IMR-90 (cell line): ENCODE measurements at regions not wholly inside any gene's neighbourhood (a gene's known extent, or its start where the extent isn't known, plus 50 kb on each side); places are given as distances from the start of the nearest gene placed in this dataset.

Source experiments
- ELK1 ChIP-seq: fragments of 150-350 bp; IDR thresholded peaks from 2 replicates; pipeline ENCODE4 v1.6.1; 2016; ENCODE audit warnings: low read depth, mild to moderate bottlenecking, low read length, moderate library complexity, borderline replicate concordance
- MAZ ChIP-seq: IDR thresholded peaks from 2 replicates; pipeline ENCODE4 v1.6.1; 2012; ENCODE audit warnings: low read depth, mild to moderate bottlenecking, low read length, improper control_type of control experiment, moderate library complexity, borderline replicate concordance
- TF ChIP-seq, protein P1 (sequence below): conservative IDR thresholded peaks from 2 replicates; pipeline ENCODE4 v1.5.1; 2012; ENCODE audit warnings: mild to moderate bottlenecking, low read depth, low read length, improper control_type of control experiment

DNA sequence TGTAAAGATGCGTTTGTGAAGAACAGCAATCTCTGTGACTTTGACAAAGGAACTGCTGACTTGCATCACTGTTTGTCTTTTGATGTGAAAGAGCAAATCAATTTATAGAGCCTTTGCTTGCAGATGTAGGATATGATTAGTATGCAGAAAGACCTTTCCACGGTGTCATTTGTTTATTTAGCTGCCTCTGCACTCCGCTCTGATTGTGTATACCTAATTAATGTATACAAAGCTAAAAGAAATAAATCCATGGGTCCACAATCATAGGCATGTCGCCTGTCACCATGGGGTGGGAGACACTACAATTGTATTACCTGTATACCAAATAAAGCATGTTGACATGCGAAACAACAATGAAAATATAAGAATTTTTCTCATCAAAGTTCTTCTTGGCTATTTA lies 410.7 kb downstream of the MZT1 start:
- TF ChIP-seq MAZ (no peak), ELK1 (no peak)
- TF ChIP-seq, protein P1, sequence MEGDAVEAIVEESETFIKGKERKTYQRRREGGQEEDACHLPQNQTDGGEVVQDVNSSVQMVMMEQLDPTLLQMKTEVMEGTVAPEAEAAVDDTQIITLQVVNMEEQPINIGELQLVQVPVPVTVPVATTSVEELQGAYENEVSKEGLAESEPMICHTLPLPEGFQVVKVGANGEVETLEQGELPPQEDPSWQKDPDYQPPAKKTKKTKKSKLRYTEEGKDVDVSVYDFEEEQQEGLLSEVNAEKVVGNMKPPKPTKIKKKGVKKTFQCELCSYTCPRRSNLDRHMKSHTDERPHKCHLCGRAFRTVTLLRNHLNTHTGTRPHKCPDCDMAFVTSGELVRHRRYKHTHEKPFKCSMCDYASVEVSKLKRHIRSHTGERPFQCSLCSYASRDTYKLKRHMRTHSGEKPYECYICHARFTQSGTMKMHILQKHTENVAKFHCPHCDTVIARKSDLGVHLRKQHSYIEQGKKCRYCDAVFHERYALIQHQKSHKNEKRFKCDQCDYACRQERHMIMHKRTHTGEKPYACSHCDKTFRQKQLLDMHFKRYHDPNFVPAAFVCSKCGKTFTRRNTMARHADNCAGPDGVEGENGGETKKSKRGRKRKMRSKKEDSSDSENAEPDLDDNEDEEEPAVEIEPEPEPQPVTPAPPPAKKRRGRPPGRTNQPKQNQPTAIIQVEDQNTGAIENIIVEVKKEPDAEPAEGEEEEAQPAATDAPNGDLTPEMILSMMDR, result no peak
